Ishikawa (cell line): ENCODE measurements at regions not wholly inside any gene's neighbourhood (a gene's known extent, or its start where the extent isn't known, plus 50 kb on each side); places are given as distances from the start of the nearest gene placed in this dataset.

ENCODE experiments used
- CEBPB ChIP-seq: IDR thresholded peaks from 2 replicates; pipeline ENCODE4 v1.6.1; 2012
- CREB1 ChIP-seq: IDR thresholded peaks from 2 replicates; pipeline ENCODE4 v1.6.1; 2012; ENCODE audit warnings: low read depth
- EGR1 ChIP-seq: IDR thresholded peaks from 2 replicates; pipeline ENCODE4 v1.6.1; 2012
- EP300 ChIP-seq: IDR thresholded peaks from 2 replicates; pipeline ENCODE4 v1.6.1; 2012; ENCODE audit warnings: borderline replicate concordance
- FOXM1 ChIP-seq: IDR thresholded peaks from 2 replicates; pipeline ENCODE4 v1.6.1; 2012; ENCODE audit warnings: low read depth, borderline replicate concordance
- RAD21 ChIP-seq: IDR thresholded peaks from 2 replicates; pipeline ENCODE4 v1.6.1; 2012; ENCODE audit warnings: low read depth
- TAF1 ChIP-seq: IDR thresholded peaks from 2 replicates; pipeline ENCODE4 v1.6.1; 2012; ENCODE audit warnings: low read depth, mild to moderate bottlenecking
- TCF12 ChIP-seq: IDR thresholded peaks from 2 replicates; pipeline ENCODE4 v1.6.1; 2012; ENCODE audit warnings: low read depth
- TEAD4 ChIP-seq: IDR thresholded peaks from 2 replicates; pipeline ENCODE4 v1.6.1; 2012
- YY1 ChIP-seq: IDR thresholded peaks from 2 replicates; pipeline ENCODE4 v1.6.1; 2012; ENCODE audit warnings: low read depth
- ZBTB7A ChIP-seq: IDR thresholded peaks from 2 replicates; pipeline ENCODE4 v1.6.1; 2012; ENCODE audit warnings: low read depth
- TF ChIP-seq, protein P1 (sequence below): IDR thresholded peaks from 2 replicates; pipeline ENCODE4 v1.6.1; 2012
- TF ChIP-seq, protein P2 (sequence below): IDR thresholded peaks from 2 replicates; pipeline ENCODE4 v1.6.1; 2012; ENCODE audit warnings: low read depth, mild to moderate bottlenecking
- TF ChIP-seq, protein P3 (sequence below): IDR thresholded peaks from 2 replicates; pipeline ENCODE4 v1.6.1; 2012

DNA sequence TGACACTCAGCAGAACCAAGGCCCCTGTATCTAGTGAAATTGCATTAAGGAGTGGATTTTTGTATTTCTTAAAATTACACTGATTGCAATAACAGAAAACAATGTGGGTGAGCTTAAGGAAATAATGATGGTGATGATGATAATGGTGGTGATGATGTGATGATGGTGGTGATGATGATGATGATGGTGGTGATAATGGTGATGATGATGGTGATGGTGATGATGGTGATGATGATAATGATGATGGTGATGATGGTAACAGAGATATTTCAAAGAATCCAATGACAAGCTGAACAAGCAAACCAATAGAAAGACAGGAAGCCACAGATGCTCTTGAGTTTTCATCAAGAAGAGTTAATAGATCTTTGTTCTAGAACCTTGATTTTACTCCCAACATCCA is 630.7 kb upstream of the AUTS2 start:
- TF ChIP-seq CREB1 (no peak), FOXM1 (no peak), YY1 (no peak), CEBPB (no peak), EP300 (no peak), TAF1 (no peak), EGR1 (no peak), TCF12 (no peak), TEAD4 (no peak), ZBTB7A (no peak), RAD21 (no peak)
- TF ChIP-seq, protein P1, sequence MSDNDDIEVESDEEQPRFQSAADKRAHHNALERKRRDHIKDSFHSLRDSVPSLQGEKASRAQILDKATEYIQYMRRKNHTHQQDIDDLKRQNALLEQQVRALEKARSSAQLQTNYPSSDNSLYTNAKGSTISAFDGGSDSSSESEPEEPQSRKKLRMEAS = no peak
- TF ChIP-seq, protein P2, sequence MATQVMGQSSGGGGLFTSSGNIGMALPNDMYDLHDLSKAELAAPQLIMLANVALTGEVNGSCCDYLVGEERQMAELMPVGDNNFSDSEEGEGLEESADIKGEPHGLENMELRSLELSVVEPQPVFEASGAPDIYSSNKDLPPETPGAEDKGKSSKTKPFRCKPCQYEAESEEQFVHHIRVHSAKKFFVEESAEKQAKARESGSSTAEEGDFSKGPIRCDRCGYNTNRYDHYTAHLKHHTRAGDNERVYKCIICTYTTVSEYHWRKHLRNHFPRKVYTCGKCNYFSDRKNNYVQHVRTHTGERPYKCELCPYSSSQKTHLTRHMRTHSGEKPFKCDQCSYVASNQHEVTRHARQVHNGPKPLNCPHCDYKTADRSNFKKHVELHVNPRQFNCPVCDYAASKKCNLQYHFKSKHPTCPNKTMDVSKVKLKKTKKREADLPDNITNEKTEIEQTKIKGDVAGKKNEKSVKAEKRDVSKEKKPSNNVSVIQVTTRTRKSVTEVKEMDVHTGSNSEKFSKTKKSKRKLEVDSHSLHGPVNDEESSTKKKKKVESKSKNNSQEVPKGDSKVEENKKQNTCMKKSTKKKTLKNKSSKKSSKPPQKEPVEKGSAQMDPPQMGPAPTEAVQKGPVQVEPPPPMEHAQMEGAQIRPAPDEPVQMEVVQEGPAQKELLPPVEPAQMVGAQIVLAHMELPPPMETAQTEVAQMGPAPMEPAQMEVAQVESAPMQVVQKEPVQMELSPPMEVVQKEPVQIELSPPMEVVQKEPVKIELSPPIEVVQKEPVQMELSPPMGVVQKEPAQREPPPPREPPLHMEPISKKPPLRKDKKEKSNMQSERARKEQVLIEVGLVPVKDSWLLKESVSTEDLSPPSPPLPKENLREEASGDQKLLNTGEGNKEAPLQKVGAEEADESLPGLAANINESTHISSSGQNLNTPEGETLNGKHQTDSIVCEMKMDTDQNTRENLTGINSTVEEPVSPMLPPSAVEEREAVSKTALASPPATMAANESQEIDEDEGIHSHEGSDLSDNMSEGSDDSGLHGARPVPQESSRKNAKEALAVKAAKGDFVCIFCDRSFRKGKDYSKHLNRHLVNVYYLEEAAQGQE = no peak
- TF ChIP-seq, protein P3, sequence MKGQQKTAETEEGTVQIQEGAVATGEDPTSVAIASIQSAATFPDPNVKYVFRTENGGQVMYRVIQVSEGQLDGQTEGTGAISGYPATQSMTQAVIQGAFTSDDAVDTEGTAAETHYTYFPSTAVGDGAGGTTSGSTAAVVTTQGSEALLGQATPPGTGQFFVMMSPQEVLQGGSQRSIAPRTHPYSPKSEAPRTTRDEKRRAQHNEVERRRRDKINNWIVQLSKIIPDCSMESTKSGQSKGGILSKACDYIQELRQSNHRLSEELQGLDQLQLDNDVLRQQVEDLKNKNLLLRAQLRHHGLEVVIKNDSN = no peak
